HG02943 (cell line): ENCODE measurements at regions not wholly inside any gene's neighbourhood (a gene's known extent, or its start where the extent isn't known, plus 50 kb on each side); places are given as distances from the start of the nearest gene placed in this dataset.

Experiments
- ATAC-seq: cut with Tn5 transposase; IDR thresholded peaks from one replicate; pipeline ENCODE4 v1.9.1; 2021; ENCODE audit warnings: mild to moderate bottlenecking, low read depth, moderate library complexity; ENCODE audit not compliant: unreplicated experiment

GRCh38 chr4:136800248-136800647, 732.0 kb downstream of the PCDH18 start:
- no peak for ATAC-seq

- no peak for ATAC-seq
These were observed 735.3 kb downstream of the PCDH18 start for GRCh38 chr4:136796953-136797352.

GRCh38 chr4:136793848-136794247, 738.4 kb downstream of the PCDH18 start:
- no peak for ATAC-seq

DNA sequence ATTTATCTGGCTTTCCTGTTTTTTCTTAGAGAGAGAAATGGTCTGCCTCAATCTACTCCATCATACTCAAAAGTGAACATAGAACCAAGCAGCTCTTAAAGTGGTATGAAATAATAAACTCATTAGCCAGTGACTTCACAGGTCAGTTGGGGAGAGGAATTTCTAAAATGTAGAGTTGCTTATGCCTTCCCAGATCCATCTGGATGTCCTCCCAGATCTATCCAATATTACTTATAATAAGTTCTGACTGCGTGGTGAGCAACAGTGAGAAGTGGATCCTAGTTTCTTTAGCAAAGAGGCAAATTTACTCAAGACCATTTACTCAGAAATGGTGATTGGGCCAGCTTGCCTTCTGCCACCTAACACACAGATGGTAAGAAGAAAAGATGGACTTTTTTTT, 748.0 kb downstream of the PCDH18 start:
- no peak for ATAC-seq

DNA sequence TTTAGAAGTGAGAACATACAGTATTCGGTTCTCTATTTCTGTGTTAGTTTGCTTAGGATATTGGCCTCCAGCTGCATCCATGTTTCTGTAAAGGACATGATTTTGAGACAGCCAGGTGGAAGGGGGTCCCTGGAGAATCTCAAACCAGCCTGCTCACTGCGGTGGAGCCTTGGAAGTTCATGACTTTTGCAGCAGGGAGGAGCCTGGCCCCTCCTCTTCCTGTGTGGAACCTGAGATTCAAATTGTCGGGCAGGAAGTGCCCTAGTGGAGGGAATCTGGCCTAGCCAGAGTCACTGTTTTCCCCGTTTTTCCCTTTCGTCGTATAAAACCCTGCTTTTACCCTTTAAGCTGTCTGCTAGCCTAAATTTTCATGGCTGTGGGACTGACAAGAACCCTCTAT, 762.6 kb downstream of the PCDH18 start:
- ATAC-seq: no peak

GRCh38 chr4:136768925-136769275, 763.4 kb downstream of the PCDH18 start:
- ATAC-seq: no peak

DNA sequence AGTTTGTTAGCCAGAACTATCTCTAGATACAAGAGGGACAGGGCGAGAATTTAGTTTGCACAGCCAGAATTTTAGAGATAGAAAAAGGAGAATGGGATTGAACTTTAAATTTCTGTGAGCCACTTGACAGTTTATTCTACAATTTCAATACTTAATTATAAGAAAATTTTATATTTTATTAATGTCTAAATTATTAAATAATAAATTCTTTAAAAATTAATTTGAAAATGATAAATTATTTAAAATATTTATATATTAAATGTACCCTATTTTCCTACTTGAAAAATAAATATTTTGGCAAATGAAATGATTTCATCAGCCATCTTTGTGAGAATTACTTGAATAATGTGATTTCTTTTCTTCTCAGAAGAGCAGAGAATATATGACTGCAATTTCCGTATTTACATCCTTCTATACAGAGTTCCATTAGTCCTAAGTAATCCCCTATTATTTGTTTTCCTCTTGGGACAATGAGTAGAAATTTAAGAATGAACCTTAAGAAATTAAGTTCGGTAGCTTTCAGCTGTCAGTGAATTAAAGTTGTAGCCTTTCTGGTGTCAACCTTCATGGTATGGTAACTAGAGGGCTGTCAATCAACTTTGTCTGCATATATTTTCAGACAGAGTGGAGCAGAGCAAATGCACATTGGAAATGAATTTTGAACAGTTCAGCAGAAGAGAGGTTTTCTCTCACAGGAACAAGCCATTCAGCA, 763.9 kb downstream of the PCDH18 start:
- ATAC-seq: no peak

GRCh38 chr4:136763919-136764318, 768.4 kb downstream of the PCDH18 start:
- ATAC-seq: no peak

DNA sequence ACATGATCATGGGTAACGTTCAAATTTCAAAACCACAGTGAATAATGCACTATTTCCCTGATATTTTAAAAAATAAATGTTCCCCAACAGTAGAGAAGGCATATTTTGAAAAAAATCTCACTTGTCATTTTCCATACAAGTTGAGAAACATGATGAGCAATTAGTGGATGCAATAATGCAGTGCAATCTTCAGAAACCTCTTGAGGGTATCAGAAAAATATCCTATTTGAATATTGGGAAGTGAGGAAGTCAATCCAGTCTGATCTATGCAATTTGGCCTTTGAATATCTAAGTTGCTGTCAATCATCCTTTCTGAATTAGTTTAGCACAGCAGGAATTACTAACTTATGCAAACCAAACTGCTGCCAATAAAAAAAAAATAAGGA, 776.8 kb downstream of the PCDH18 start:
- ATAC-seq: no peak

DNA sequence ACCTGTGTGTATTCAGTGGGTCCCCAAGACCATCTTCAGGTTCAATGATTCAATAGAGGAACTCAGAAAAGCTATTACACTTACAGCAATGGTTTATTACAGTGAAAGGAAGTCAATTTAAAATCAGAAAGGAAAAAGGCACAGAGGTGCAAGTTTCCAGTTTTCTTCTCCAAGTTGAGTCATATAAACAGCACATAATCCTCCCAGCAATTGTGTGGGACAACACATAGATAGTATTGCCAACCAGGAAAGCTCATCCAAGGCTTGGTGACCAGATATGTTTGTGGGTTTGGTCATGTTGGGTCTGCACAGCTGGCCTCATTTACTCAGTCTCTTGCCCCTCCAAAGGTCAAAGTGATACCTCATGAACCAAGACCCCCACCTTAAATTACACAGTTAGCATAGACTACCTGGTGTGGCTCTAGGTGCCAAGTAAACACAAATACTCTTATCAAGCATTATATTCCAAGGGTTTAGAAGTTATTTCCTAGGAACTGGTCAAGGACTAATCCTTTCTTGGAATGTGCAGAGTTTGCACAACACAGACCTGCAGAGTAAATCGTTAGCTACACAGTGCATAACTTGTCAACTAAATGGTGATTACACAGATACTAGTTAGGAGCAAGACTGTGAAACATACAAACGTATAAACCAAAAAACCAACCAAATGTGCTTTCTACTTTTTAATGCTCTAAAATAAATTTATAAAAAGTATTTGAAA, 777.3 kb downstream of the PCDH18 start:
- ATAC-seq: no peak

GRCh38 chr4:136751556-136751955, 780.7 kb downstream of the PCDH18 start:
- ATAC-seq: no peak

- ATAC-seq: no peak
These were observed 781.4 kb downstream of the PCDH18 start for GRCh38 chr4:136750897-136751296.

DNA sequence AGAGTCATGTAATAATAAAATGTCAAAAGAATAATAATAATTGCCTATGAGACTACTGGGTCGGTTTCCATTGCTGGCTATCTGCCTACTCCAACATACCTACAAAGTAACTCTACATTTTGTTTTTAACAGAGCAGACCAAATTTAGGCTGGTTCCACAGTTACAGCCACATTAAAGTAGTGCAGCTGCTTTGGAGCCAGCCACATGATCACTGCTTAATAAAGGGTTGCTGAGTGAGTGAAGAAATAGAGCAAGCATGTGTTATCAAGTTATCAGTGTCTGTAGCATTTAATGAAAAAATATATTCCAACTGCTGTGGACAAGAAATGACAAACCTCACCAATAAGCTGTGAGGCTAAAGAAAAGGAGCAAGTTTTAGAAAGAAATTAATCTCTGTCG, 782.3 kb downstream of the PCDH18 start:
- ATAC-seq: no peak

GRCh38 chr4:136748773-136749172, 783.5 kb downstream of the PCDH18 start:
- no peak for ATAC-seq

GRCh38 chr4:136748165-136748564, 784.1 kb downstream of the PCDH18 start:
- ATAC-seq: no peak

DNA sequence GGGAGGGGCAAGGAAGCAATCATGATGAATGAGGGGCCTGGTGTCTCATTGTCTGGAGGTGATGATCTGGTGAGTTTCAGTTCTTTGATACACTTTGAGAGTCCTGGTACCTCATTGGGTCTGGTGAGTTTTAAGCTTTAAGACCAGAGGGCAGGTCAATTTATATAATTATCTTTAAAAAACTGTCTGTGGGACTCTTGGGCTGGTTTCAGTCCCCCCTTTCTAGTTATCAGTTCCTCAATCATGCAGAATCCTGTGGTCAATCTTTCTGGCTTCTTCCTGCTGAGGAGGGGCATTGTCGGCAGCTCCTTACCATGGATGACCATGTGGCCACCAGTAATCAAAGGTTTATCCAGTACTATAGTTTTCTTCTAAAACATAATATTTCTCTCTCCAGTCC, 789.1 kb downstream of the PCDH18 start:
- ATAC-seq: no peak

GRCh38 chr4:136742333-136742732, 790.0 kb downstream of the PCDH18 start:
- no peak for ATAC-seq

GRCh38 chr4:136741468-136741867, 790.8 kb downstream of the PCDH18 start:
- no peak for ATAC-seq

GRCh38 chr4:136740326-136740725, 792.0 kb downstream of the PCDH18 start:
- no peak for ATAC-seq

GRCh38 chr4:136737066-136737465, 795.2 kb downstream of the PCDH18 start:
- no peak for ATAC-seq

- no peak for ATAC-seq
These were observed 801.3 kb downstream of the PCDH18 start for GRCh38 chr4:136731025-136731424.
